Hepatocyte (in vitro differentiated cells): ENCODE measurements at regions not wholly inside any gene's neighbourhood (a gene's known extent, or its start where the extent isn't known, plus 50 kb on each side); places are given as distances from the start of the nearest gene placed in this dataset.
A peak's percentile ranks its signal among the peaks of the same experiment; 100 is the strongest.

Experiments
- EZH2phosphoT487 ChIP-seq: fragments of 200-600 bp; sonication (generic); IDR thresholded peaks from one replicate; pipeline ENCODE4 v1.6.1; 2018; ENCODE audit warnings: antibody characterized with exemption, mild to moderate bottlenecking, low read depth, moderate library complexity; ENCODE audit not compliant: unreplicated experiment, severe bottlenecking
- TF ChIP-seq, protein P1 (sequence below): fragments of 200-600 bp; sonication (generic); IDR thresholded peaks from 2 replicates; pipeline ENCODE4 v1.5.1; 2016; ENCODE audit warnings: antibody characterized with exemption, mild to moderate bottlenecking; ENCODE audit not compliant: poor library complexity

DNA sequence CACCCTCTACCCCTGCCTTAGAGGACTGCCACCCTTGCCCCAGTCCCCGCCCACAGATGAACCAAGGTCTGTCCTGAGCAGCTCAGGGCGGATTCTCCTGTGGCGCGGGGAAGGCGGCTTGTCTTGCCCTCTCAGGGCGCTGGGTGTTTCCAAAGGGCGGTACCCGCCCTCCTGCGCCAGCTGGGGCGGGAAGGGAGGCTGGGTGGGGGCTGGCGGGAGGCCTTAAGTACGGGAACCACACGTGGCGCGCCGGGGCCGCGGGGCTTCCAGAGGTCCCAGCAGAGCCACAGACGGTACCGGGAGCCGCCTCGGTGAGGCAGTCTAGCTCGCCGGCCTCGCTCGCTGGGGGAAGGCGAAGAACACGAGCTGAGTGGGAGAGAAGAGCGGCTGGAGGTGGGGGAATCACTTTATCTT, 361.1 kb downstream of the MID1IP1 start:
- no peak for TF ChIP-seq EZH2phosphoT487
- TF ChIP-seq, protein P1, sequence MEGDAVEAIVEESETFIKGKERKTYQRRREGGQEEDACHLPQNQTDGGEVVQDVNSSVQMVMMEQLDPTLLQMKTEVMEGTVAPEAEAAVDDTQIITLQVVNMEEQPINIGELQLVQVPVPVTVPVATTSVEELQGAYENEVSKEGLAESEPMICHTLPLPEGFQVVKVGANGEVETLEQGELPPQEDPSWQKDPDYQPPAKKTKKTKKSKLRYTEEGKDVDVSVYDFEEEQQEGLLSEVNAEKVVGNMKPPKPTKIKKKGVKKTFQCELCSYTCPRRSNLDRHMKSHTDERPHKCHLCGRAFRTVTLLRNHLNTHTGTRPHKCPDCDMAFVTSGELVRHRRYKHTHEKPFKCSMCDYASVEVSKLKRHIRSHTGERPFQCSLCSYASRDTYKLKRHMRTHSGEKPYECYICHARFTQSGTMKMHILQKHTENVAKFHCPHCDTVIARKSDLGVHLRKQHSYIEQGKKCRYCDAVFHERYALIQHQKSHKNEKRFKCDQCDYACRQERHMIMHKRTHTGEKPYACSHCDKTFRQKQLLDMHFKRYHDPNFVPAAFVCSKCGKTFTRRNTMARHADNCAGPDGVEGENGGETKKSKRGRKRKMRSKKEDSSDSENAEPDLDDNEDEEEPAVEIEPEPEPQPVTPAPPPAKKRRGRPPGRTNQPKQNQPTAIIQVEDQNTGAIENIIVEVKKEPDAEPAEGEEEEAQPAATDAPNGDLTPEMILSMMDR: peak; percentile 42
